SK-N-SH (cell line): ENCODE measurements at regions not wholly inside any gene's neighbourhood (a gene's known extent, or its start where the extent isn't known, plus 50 kb on each side); places are given as distances from the start of the nearest gene placed in this dataset.
"Not testable (repeated sequence)": the region's sequence is repeated elsewhere in the genome, so short reads cannot be mapped to it uniquely, and the experiment has no call there.

Experiments used
- CTCF ChIA-PET: fragments of 300-600, 350-600 bp; formaldehyde crosslinking; extraction: SDS; loops from one replicate; lab custom pipeline; 2021; lab: Yijun Ruan, JAX
- POLR2A ChIA-PET: fragments of 350-600 bp; sonication (Branson Sonifier 250); formaldehyde crosslinking; extraction: SDS; loops from one replicate; lab custom pipeline; 2020; ENCODE audit warnings: antibody characterized with exemption, inconsistent platforms; lab: Yijun Ruan, JAX
- DNase-seq: peaks from one replicate; pipeline ENCODE4 v3.0.0; 2012
- H2AFZ ChIP-seq: fragments of 200-600 bp; sonication (generic); 2 replicates; pipeline ENCODE4 v1.8.1; 2016; ENCODE audit warnings: antibody characterized with exemption, mild to moderate bottlenecking, low read depth
- H3F3A ChIP-seq: fragments of 200-600 bp; sonication (generic); replicated peaks from 2 replicates; pipeline ENCODE3; 2016; ENCODE audit warnings: antibody characterized with exemption, mild to moderate bottlenecking; ENCODE audit not compliant: insufficient read depth
- H3K27ac ChIP-seq, 2 experiments: fragments of 200-500 bp in 1 of 2; fragments of 200-600 bp in 1 of 2; sonication (Bioruptor generic) in 1 of 2; sonication (generic), shearing (Covaris generic) in 1 of 2; 2 replicates each; pipeline versions ENCODE4 v1.5.1 to v1.6.1; 2014 to 2016; ENCODE audit warnings: low read depth in 2 of 2, inconsistent platforms in 1 of 2, low read length in 1 of 2, mild to moderate bottlenecking in 1 of 2, mixed read lengths in 1 of 2
- H3K27me3 ChIP-seq: fragments of 200-600 bp; sonication (generic), shearing (Covaris generic); 2 replicates; pipeline ENCODE4 v1.6.1; 2016; ENCODE audit warnings: mixed run types; ENCODE audit not compliant: insufficient read depth
- H3K36me3 ChIP-seq, 2 experiments: fragments of 200-500 bp in 1 of 2; fragments of 200-600 bp in 1 of 2; sonication (Bioruptor generic) in 1 of 2; sonication (generic) in 1 of 2; replicated peaks in 1 of 2; 2 replicates each; pipeline versions ENCODE3 to v1.5.1; 2014 to 2016; ENCODE audit warnings: low read length in 1 of 2, mild to moderate bottlenecking in 1 of 2; ENCODE audit not compliant: insufficient read depth in 2 of 2, control insufficient read depth in 1 of 2
- H3K4me1 ChIP-seq, 2 experiments: fragments of 200-500 bp in 1 of 2; fragments of 200-600 bp in 1 of 2; sonication (Bioruptor generic) in 1 of 2; sonication (generic), shearing (Covaris generic) in 1 of 2; 2 replicates each; pipeline versions ENCODE4 v1.5.1 to v1.6.1; 2014 to 2016; ENCODE audit warnings: low read depth in 1 of 2, low read length in 1 of 2, mixed run types in 1 of 2; ENCODE audit not compliant: insufficient read depth in 2 of 2, control insufficient read depth in 1 of 2
- H3K4me2 ChIP-seq: fragments of 200-600 bp; sonication (generic), shearing (Covaris generic); 2 replicates; pipeline ENCODE4 v1.6.1; 2017; ENCODE audit warnings: mixed run types
- H3K4me3 ChIP-seq, 2 experiments: fragments of 200-500 bp in 1 of 2; fragments of 200-600 bp in 1 of 2; sonication (Bioruptor generic) in 1 of 2; sonication (generic), shearing (Covaris generic) in 1 of 2; 2 replicates each; pipeline versions ENCODE4 v1.5.1 to v1.8.1; 2014 to 2016; ENCODE audit warnings: low read depth in 2 of 2, inconsistent platforms in 1 of 2, low read length in 1 of 2, mild to moderate bottlenecking in 1 of 2, mixed read lengths in 1 of 2, moderate library complexity in 1 of 2
- H3K79me2 ChIP-seq: fragments of 200-600 bp; sonication (generic); 2 replicates; pipeline ENCODE4 v1.8.1; 2017; ENCODE audit warnings: mild to moderate bottlenecking; ENCODE audit not compliant: insufficient read depth
- H3K9ac ChIP-seq: fragments of 200-600 bp; sonication (generic); 2 replicates; pipeline ENCODE4 v1.6.1; 2017; ENCODE audit warnings: mixed run types
- H3K9me2 ChIP-seq: fragments of 200-600 bp; sonication (generic); 2 replicates; pipeline ENCODE4 v1.6.1; 2017; ENCODE audit warnings: mixed run types
- H3K9me3 ChIP-seq: fragments of 200-600 bp; sonication (generic); 2 replicates; pipeline ENCODE4 v1.6.1; 2017; ENCODE audit warnings: mixed run types, mild to moderate bottlenecking, moderate library complexity
- H4K20me1 ChIP-seq: fragments of 200-600 bp; sonication (generic); 2 replicates; pipeline ENCODE4 v1.6.1; 2017; ENCODE audit warnings: mild to moderate bottlenecking, mixed run types; ENCODE audit not compliant: insufficient read depth
- CHD2 ChIP-seq: fragments of 150-350 bp; IDR thresholded peaks from 2 replicates; pipeline ENCODE4 v1.6.1; 2018; ENCODE audit warnings: low read length; ENCODE audit not compliant: partially characterized antibody
- CTCF ChIP-seq: fragments of 200-600 bp; sonication (generic); IDR thresholded peaks from 2 replicates; pipeline ENCODE4 v1.6.1; 2017; ENCODE audit warnings: antibody characterized with exemption, mild to moderate bottlenecking, moderate library complexity
- ELF1 ChIP-seq: IDR thresholded peaks from 2 replicates; pipeline ENCODE4 v1.4.0; 2012
- GATA2 ChIP-seq: sonication (generic); formaldehyde crosslinking; IDR thresholded peaks from 2 replicates; pipeline ENCODE4 v1.5.0; 2020; ENCODE audit warnings: mild to moderate bottlenecking, missing genetic modification reagents
- JUND ChIP-seq: IDR thresholded peaks from 2 replicates; pipeline ENCODE4 v1.4.0; 2012
- MEF2A ChIP-seq: IDR thresholded peaks from 2 replicates; pipeline ENCODE4 v1.4.0; 2012; ENCODE audit warnings: low read depth, borderline replicate concordance
- MXI1 ChIP-seq: IDR thresholded peaks from 2 replicates; pipeline ENCODE4 v1.6.1; 2012; ENCODE audit warnings: mild to moderate bottlenecking, low read depth, low read length, improper control_type of control experiment
- NFIC ChIP-seq: IDR thresholded peaks from 2 replicates; pipeline ENCODE4 v1.4.0; 2012; ENCODE audit warnings: borderline replicate concordance
- POLR2AphosphoS5 ChIP-seq: IDR thresholded peaks from 2 replicates; pipeline ENCODE4 v1.6.1; 2012; ENCODE audit warnings: low read depth, low read length
- RAD21 ChIP-seq: IDR thresholded peaks from 2 replicates; pipeline ENCODE4 v1.6.1; 2012; ENCODE audit warnings: mild to moderate bottlenecking, low read length
- RCOR1 ChIP-seq: fragments of 150-350 bp; IDR thresholded peaks from 2 replicates; pipeline ENCODE4 v1.6.1; 2017; ENCODE audit warnings: antibody characterized with exemption, low read length
- SMC3 ChIP-seq: IDR thresholded peaks from 2 replicates; pipeline ENCODE4 v1.6.1; 2012; ENCODE audit warnings: low read depth, low read length, improper control_type of control experiment
- TCF12 ChIP-seq: IDR thresholded peaks from 2 replicates; pipeline ENCODE4 v1.4.0; 2012
- USF1 ChIP-seq: IDR thresholded peaks from 2 replicates; pipeline ENCODE4 v1.4.0; 2012; ENCODE audit warnings: low read depth, borderline replicate concordance
- USF2 ChIP-seq: fragments of 150-350 bp; IDR thresholded peaks from 2 replicates; pipeline ENCODE4 v1.6.1; 2017; ENCODE audit warnings: antibody characterized with exemption, low read length, low read depth, borderline replicate concordance
- WGBS: methylation state at CpG from one replicate; pipeline ENCODE4 v1.1.6; 2017; ENCODE audit warnings: low lambda C conversion rate; 5-methylcytosine and 5-hydroxymethylcytosine counted together

- Histone ChIP-seq H3K9me2 (no peaks in the 10 kb centered on the region), H3K9ac (no peak overlapping the region), H3K36me3 (no peaks in the 10 kb centered on the region), H3K27me3 (no peaks in the 10 kb centered on the region), H3F3A (no peaks in the 10 kb centered on the region), H4K20me1 (no peaks in the 10 kb centered on the region), H3K79me2 (no peaks in the 10 kb centered on the region), H3K9me3 (no peaks in the 10 kb centered on the region), H3K27ac (no peak overlapping the region), H2AFZ (no peak overlapping the region), H3K4me3 (no peak overlapping the region), H3K4me2 (no peak overlapping the region), H3K4me1 (no peaks in the 10 kb centered on the region)
- no peak for TF ChIP-seq GATA2 (CRISPR knock-in tag)
- no peak for TF ChIP-seq CHD2
- TF ChIP-seq MEF2A: no peak
- TF ChIP-seq MXI1: no peak
- no peak for TF ChIP-seq SMC3
- no peak for TF ChIP-seq JUND
- no peak for TF ChIP-seq POLR2AphosphoS5
- TF ChIP-seq USF1: no peak
- ChIA-PET POLR2A (no interaction called here), CTCF (no interaction called here)
- WGBS: 41% methylated on average over 2 of the region's 2 CpGs
- no peak for DNase-seq
Observed at GRCh38 chr1:182203191-182203875, 141.8 kb upstream of the ZNF648 start.

- H4K20me1 ChIP-seq, CTCF ChIA-PET, H3F3A ChIP-seq, DNase-seq, H3K9me2 ChIP-seq, POLR2A ChIA-PET, H3K9ac ChIP-seq, H3K4me3 ChIP-seq, H3K9me3 ChIP-seq, H3K36me3 ChIP-seq, H2AFZ ChIP-seq, H3K27ac ChIP-seq, H3K79me2 ChIP-seq, H3K27me3 ChIP-seq, H3K4me1 ChIP-seq, H3K4me2 ChIP-seq: not testable (repeated sequence)
- 50% methylated on average over 7 of the region's 7 CpGs for WGBS
Observed at GRCh38 chr1:182201490-182201889, 140.0 kb upstream of the ZNF648 start.

- POLR2A ChIA-PET: no interaction called here
- H2AFZ ChIP-seq: no peak overlapping the region
- CTCF ChIA-PET: interaction anchor here (1.7 kb wide), 1 partner anchor 11 kb away, joined by 5 read pairs; no protein-coding TSS in a partner anchor
- TF ChIP-seq TCF12: no peak
- no peak for TF ChIP-seq RAD21
- TF ChIP-seq SMC3: no peak
- no peak for TF ChIP-seq ELF1
- TF ChIP-seq RCOR1: no peak
- no peak for TF ChIP-seq USF2
- TF ChIP-seq CTCF: no peak
- no peak for TF ChIP-seq NFIC
- no peak for TF ChIP-seq USF1
Observed at GRCh38 chr1:182200025-182200812, 138.7 kb upstream of the ZNF648 start.

More at GRCh38 chr1:182200025-182200812, 138.7 kb upstream of the ZNF648 start:
- H3K4me3 ChIP-seq: no peak overlapping the region
- no peaks in the 10 kb centered on the region for H3K9me2 ChIP-seq
- no peaks in the 10 kb centered on the region for H3K79me2 ChIP-seq
- no peaks in the 10 kb centered on the region for H3K9me3 ChIP-seq
- no peak overlapping the region for H3K27ac ChIP-seq
- H4K20me1 ChIP-seq: no peaks in the 10 kb centered on the region
- H3K4me1 ChIP-seq: no peaks in the 10 kb centered on the region
- no peak overlapping the region for H3K9ac ChIP-seq
- H3F3A ChIP-seq: no peaks in the 10 kb centered on the region
- 16% methylated on average over 4 of the region's 4 CpGs for WGBS
- H3K4me2 ChIP-seq: no peak overlapping the region
- H3K27me3 ChIP-seq: no peaks in the 10 kb centered on the region
- DNase-seq: no peak
- H3K36me3 ChIP-seq: no peaks in the 10 kb centered on the region
